EH (cell line): ENCODE measurements at regions not wholly inside any gene's neighbourhood (a gene's known extent, or its start where the extent isn't known, plus 50 kb on each side); places are given as distances from the start of the nearest gene placed in this dataset.

Experiments used
- DNase-seq: peaks from one replicate; pipeline ENCODE4 v3.0.0-alpha.2; 2015; ENCODE audit warnings: low read depth

GRCh38 chr16:9523994-9524393 lies 432.6 kb downstream of the HAPSTR1 start:
- no peak for DNase-seq

- DNase-seq = no peak
Observed at GRCh38 chr16:9525037-9525436, 433.6 kb downstream of the HAPSTR1 start.

GRCh38 chr16:9526791-9527190 lies 435.3 kb downstream of the HAPSTR1 start:
- no peak for DNase-seq

GRCh38 chr16:9527976-9528375 lies 436.5 kb downstream of the HAPSTR1 start:
- no peak for DNase-seq

- no peak for DNase-seq
Observed at GRCh38 chr16:9528511-9529079, 437.2 kb downstream of the HAPSTR1 start.

GRCh38 chr16:9533042-9533441 lies 441.6 kb downstream of the HAPSTR1 start:
- no peak for DNase-seq

- DNase-seq = no peak
Observed at GRCh38 chr16:9534759-9535158, 443.3 kb downstream of the HAPSTR1 start.

- no peak for DNase-seq
Observed at GRCh38 chr16:9536905-9537304, 445.5 kb downstream of the HAPSTR1 start.

- DNase-seq = no peak
Observed at GRCh38 chr16:9539346-9539745, 447.9 kb downstream of the HAPSTR1 start.

- no peak for DNase-seq
Observed at GRCh38 chr16:9541723-9542122, 450.3 kb downstream of the HAPSTR1 start.

- DNase-seq = no peak
Observed at GRCh38 chr16:9542165-9542755, 450.8 kb downstream of the HAPSTR1 start.

GRCh38 chr16:9545522-9546437 lies 454.3 kb downstream of the HAPSTR1 start:
- DNase-seq = no peak

- no peak for DNase-seq
Observed at GRCh38 chr16:9546438-9546786, 455.0 kb downstream of the HAPSTR1 start.

- no peak for DNase-seq
Observed at GRCh38 chr16:9549487-9549886, 458.0 kb downstream of the HAPSTR1 start.

- no peak for DNase-seq
Observed at GRCh38 chr16:9555051-9555450, 463.6 kb downstream of the HAPSTR1 start.

- DNase-seq = no peak
Observed at GRCh38 chr16:9556949-9557665, 465.7 kb downstream of the HAPSTR1 start.

- no peak for DNase-seq
Observed at GRCh38 chr16:9557713-9558112, 466.3 kb downstream of the HAPSTR1 start.

GRCh38 chr16:9566099-9566498 lies 474.7 kb downstream of the HAPSTR1 start:
- no peak for DNase-seq

- DNase-seq = no peak
Observed at GRCh38 chr16:9567666-9568065, 476.2 kb downstream of the HAPSTR1 start.

GRCh38 chr16:9568261-9568660 lies 476.8 kb downstream of the HAPSTR1 start:
- DNase-seq = no peak

GRCh38 chr16:9570521-9570920 lies 479.1 kb downstream of the HAPSTR1 start:
- DNase-seq = no peak

- DNase-seq = no peak
Observed at GRCh38 chr16:9578459-9578858, 487.0 kb downstream of the HAPSTR1 start.

- DNase-seq = no peak
Observed at GRCh38 chr16:9580025-9580424, 488.6 kb downstream of the HAPSTR1 start.
